Lower leg skin (tissue), 4 donors: ENCODE measurements at regions not wholly inside any gene's neighbourhood (a gene's known extent, or its start where the extent isn't known, plus 50 kb on each side); places are given as distances from the start of the nearest gene placed in this dataset.

Experiments used
- DNase-seq, 2 donors: peaks; one replicate each; pipeline ENCODE4 v3.0.0-alpha.2; 2019; ENCODE audit warnings: low spot score in 2 of 2
- H3K4me3 ChIP-seq: fragments of 200-600 bp; sonication (generic); 2 replicates; pipeline ENCODE4 v1.5.1; 2017; ENCODE audit warnings: mild to moderate bottlenecking, low read depth; ENCODE audit not compliant: poor library complexity, severe bottlenecking
- POLR2A ChIP-seq, 2 donors: fragments of 450-650 bp; IDR thresholded peaks; one replicate each; pipeline ENCODE4 v1.6.1; 2016 to 2017; ENCODE audit warnings: antibody characterized with exemption in 2 of 2, mild to moderate bottlenecking in 1 of 2, moderate library complexity in 1 of 2
- WGBS, 2 donors: methylation state at CpG; one replicate each; pipeline ENCODE4 v1.1.5; 2018; 5-methylcytosine and 5-hydroxymethylcytosine counted together
- intact Hi-C: fragments of 100-400 bp; cut with DNase I; formaldehyde crosslinking; loops from one replicate; pipeline ENCODE4 v1.15.0; 2023; ENCODE audit warnings: low total_unique reads
- TF ChIP-seq, protein P1 (sequence below), 3 donors: fragments of 450-650 bp; IDR thresholded peaks; one replicate each; pipeline ENCODE4 v1.5.1; 2016; ENCODE audit warnings: antibody characterized with exemption in 3 of 3, mild to moderate bottlenecking in 3 of 3, moderate library complexity in 2 of 3

DNA sequence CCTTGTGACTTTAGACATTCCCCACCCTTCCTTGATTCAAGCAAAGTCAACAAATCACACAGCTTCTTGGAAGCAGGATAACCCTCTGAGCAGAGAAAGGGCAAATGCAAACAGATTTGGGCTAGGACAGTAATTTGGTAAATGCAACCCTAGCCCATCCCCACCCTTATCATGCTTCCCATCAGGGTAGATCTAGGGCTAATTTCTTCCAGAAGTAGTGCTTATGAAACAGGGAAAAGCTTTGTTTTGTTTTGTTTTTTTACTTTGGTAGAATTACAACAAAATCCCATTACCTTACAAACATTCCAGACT, 525.1 kb upstream of the NOX3 start:
- no peak for DNase-seq
- no peak overlapping the region for H3K4me3 ChIP-seq
- TF ChIP-seq POLR2A (IDR thresholded peaks at IDR 0.05), result no peak
- TF ChIP-seq, protein P1, sequence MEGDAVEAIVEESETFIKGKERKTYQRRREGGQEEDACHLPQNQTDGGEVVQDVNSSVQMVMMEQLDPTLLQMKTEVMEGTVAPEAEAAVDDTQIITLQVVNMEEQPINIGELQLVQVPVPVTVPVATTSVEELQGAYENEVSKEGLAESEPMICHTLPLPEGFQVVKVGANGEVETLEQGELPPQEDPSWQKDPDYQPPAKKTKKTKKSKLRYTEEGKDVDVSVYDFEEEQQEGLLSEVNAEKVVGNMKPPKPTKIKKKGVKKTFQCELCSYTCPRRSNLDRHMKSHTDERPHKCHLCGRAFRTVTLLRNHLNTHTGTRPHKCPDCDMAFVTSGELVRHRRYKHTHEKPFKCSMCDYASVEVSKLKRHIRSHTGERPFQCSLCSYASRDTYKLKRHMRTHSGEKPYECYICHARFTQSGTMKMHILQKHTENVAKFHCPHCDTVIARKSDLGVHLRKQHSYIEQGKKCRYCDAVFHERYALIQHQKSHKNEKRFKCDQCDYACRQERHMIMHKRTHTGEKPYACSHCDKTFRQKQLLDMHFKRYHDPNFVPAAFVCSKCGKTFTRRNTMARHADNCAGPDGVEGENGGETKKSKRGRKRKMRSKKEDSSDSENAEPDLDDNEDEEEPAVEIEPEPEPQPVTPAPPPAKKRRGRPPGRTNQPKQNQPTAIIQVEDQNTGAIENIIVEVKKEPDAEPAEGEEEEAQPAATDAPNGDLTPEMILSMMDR (IDR thresholded peaks at IDR 0.05), result no peak
- intact Hi-C loops, result no loop called here

DNA sequence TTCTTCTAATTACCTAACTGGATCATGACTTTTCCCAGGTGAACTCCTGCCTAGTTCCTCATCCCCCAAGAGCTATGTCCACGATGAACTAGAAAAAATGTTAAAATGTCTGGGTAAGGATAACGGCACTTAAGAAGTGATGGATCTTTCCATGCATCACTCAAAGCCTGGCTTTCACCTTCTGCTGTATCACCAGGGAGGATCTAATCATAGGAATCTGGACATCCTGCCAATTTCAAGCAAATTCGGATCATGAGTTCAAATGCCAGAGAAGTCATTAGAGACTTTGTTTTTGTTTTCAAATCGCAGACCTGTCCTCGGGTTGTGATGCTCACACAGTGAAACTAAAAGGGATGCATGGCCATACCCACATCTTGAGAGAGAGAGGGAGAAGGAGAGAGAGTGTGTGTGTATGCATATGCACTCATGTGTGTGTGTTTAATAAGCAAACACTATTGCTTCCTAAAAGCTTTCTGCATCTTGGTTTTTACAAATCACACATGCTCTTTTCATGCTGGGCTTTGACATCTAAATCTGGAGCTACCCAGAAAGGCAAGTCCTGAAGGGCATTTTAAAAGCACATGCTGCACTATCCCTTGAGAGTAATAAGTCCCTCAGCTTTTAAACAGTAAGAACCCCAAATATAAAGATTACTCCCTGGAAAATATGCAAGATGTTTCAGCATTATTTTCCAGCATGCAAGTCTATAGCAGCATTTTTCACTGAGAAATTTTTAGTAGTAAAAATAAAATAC, 524.6 kb upstream of the NOX3 start:
- H3K4me3 ChIP-seq, result no peak overlapping the region
- WGBS, 2 donors, result 45 to 49% methylated on average over 5 of the region's 5 CpGs
- no peak for DNase-seq
- TF ChIP-seq, protein P1 (IDR thresholded peaks at IDR 0.05), result no peak
- TF ChIP-seq POLR2A (IDR thresholded peaks at IDR 0.05), result no peak
- intact Hi-C loops, result no loop called here

DNA sequence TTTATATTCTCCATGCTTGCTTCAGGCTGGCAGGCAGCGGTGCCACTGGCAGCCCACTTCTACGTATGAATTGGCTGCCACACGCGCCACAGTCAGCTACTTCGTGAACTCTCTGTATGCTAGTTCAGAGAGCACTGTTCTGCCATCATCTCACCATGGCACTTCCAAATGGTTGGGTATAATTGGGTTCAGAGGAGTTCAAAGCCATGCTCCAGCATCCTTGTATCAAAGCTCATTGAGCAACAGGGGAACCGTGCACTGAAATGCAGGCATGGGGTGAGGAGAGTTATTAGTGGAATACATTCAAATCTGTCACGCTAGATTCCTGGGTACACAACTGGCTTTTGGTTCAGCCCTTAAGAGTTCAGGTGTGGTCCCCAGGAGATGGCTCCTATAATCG, 519.9 kb upstream of the NOX3 start:
- 90 to 95% methylated on average over 8 of the region's 8 CpGs for WGBS, 2 donors
- TF ChIP-seq, protein P1 (IDR thresholded peaks at IDR 0.05), result no peak
- TF ChIP-seq POLR2A (IDR thresholded peaks at IDR 0.05), result no peak
- DNase-seq, result no peak
- no peak overlapping the region for H3K4me3 ChIP-seq
- intact Hi-C loops, result no loop called here

DNA sequence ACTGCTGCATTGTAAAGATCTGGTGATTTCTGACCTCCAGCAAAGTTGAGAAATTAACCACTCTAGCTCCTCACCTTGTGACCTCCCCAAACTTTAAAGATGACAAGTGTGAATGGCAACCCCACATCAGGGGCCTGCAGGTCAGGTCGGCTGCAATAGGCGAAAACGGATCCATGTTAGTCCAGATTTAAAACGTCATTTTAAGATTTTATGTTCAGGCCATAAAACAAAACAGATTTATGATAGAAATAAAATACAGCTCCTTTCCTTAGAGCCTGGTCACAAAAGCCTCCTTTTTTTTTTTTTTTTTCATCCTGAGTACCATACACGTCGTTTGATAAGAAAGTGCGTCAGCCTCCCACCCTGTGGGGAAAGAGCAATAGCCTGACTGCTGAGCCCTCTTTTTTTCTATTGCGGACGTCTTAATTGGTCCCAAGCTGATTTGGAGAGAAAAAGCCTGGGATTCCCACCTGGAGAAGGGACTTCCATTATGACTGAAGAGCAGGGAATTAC, 519.2 kb upstream of the NOX3 start:
- no peak for TF ChIP-seq POLR2A (IDR thresholded peaks at IDR 0.05)
- TF ChIP-seq, protein P1 (IDR thresholded peaks at IDR 0.05), result no peak
- DNase-seq, result no peak
- H3K4me3 ChIP-seq, result no peak overlapping the region
- whole genome bisulfite sequencing, 2 donors, result 74 to 89% methylated on average over 9 of the region's 9 CpGs
- intact Hi-C loops, result no loop called here

DNA sequence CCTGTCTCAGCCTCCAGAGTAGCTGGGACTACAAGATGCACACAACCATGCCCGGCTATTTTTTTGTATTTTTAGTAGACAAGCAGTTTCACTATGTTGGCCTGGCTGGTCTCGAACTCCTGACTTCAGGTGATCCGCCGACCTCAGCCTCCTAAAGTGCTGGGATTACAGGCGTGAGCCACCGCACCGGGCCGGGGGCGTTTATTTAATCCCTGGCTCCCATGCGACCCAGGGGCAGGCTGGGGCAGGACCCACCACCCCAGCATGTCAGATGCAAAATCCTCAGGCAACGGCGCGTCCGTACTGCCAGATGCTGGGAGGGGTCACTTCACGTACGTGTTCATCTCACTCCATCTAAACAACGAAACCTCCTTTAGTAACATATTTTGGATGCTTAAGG, 518.7 kb upstream of the NOX3 start:
- 83 to 84% methylated on average over 17 of the region's 17 CpGs for WGBS, 2 donors
- H3K4me3 ChIP-seq, result no peak overlapping the region
- no peak for DNase-seq
- intact Hi-C loops, result no loop called here
- no peak for TF ChIP-seq POLR2A (IDR thresholded peaks at IDR 0.05)
- TF ChIP-seq, protein P1 (IDR thresholded peaks at IDR 0.05), result no peak
